HFFc6 (cell line): ENCODE measurements at regions not wholly inside any gene's neighbourhood (a gene's known extent, or its start where the extent isn't known, plus 50 kb on each side); places are given as distances from the start of the nearest gene placed in this dataset.

Experiments used
- DNase-seq: peaks from one replicate; pipeline ENCODE4 v3.0.0-alpha.2; 2018
- H3K27ac Mint-ChIP-seq: 2 replicates; pipeline ENCODE4 v1.8.0; 2020; ENCODE audit warnings: mild to moderate bottlenecking, mixed read lengths
- H3K27me3 Mint-ChIP-seq: 2 replicates; pipeline ENCODE4 v1.8.0; 2021; ENCODE audit warnings: mild to moderate bottlenecking, moderate library complexity, mixed read lengths; ENCODE audit not compliant: insufficient read depth
- H3K36me3 Mint-ChIP-seq: 2 replicates; pipeline ENCODE4 v1.8.0; 2021; ENCODE audit warnings: low read depth, mixed read lengths
- H3K4me1 Mint-ChIP-seq: 2 replicates; pipeline ENCODE4 v1.8.0; 2020; ENCODE audit warnings: low read depth, mixed read lengths
- H3K4me3 Mint-ChIP-seq: 2 replicates; pipeline ENCODE4 v1.8.0; 2020; ENCODE audit warnings: mild to moderate bottlenecking, moderate library complexity, mixed read lengths
- H3K9me3 Mint-ChIP-seq: 2 replicates; pipeline ENCODE4 v1.8.0; 2020; ENCODE audit warnings: mild to moderate bottlenecking, mixed read lengths
- TF ChIP-seq, protein P1 (sequence below): fragments of 200-600 bp; sonication (generic); IDR thresholded peaks from 2 replicates; pipeline ENCODE4 v1.5.0; 2021; ENCODE audit warnings: antibody characterized with exemption, mild to moderate bottlenecking

DNA sequence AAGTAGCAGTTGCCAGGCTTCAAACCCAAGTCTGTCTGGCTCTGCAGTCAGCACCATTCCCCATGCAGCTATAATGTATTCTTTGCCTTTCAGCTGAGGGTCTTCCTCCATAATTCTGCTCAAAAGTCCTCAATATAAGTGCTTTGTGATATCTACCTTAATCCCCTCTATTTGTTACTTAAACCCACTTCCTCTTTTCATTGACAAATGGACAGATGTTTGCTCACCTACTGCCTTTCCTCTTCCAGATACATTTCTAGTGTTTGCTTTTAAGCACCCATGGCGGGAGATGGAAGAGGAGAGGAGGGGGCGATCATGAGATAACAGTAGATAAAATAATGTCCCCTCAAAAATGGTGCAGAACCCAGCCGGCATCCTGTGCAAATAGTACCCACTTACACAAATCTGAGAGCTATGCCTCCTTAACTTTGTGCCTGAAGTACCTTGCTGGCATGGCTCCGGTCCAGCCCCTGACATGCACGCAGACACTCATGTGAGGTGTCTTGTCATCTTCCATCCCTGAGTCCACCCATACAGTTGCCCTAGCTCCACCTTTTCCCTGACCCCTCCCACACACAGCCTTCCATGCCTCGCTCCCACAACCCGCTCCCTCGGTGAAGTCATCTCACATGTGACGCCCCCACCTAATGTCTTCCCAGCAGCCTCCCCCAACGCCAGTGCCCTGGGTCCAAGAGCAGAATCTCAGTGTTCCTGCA, 109.6 kb downstream of the TRIM29 start:
- TF ChIP-seq, protein P1, sequence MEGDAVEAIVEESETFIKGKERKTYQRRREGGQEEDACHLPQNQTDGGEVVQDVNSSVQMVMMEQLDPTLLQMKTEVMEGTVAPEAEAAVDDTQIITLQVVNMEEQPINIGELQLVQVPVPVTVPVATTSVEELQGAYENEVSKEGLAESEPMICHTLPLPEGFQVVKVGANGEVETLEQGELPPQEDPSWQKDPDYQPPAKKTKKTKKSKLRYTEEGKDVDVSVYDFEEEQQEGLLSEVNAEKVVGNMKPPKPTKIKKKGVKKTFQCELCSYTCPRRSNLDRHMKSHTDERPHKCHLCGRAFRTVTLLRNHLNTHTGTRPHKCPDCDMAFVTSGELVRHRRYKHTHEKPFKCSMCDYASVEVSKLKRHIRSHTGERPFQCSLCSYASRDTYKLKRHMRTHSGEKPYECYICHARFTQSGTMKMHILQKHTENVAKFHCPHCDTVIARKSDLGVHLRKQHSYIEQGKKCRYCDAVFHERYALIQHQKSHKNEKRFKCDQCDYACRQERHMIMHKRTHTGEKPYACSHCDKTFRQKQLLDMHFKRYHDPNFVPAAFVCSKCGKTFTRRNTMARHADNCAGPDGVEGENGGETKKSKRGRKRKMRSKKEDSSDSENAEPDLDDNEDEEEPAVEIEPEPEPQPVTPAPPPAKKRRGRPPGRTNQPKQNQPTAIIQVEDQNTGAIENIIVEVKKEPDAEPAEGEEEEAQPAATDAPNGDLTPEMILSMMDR: no peak
- H3K27me3 Mint-ChIP-seq: peaks cover 36% of the 10 kb centered on the region
- H3K4me1 Mint-ChIP-seq: no peaks in the 10 kb centered on the region
- H3K36me3 Mint-ChIP-seq: no peaks in the 10 kb centered on the region
- H3K9me3 Mint-ChIP-seq: no peaks in the 10 kb centered on the region
- H3K4me3 Mint-ChIP-seq: no peak overlapping the region
- H3K27ac Mint-ChIP-seq: no peak overlapping the region
- DNase-seq: no peak

DNA sequence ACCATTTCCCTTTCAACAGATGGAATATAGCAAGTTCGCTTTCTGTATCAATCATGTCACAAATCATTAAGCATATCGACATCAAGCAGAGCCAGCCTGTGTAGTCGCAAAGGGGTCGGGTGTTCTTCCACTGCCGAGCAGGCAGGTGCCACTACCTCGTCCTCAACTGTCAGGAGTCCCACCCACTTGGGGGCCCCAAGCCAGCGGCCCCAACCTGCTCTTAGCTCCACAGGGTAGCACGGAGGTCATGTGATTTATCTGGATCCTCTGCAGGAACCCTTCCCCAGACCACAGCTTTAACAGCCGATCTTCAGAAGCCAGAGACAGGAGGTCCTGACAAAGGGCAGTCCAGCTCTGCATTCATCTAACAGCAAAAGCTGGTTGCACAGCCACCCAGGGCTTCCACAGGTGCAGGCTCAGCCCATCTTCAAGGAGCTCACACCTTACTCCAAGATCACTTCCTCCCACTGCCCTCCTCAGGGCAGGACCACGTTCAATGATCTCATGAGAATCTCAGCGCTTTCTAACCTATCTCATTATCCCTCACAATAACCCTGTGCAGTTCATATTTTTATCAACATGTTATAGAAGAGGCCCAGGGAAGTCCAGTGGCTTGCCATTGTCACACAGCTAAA, 110.2 kb downstream of the TRIM29 start:
- TF ChIP-seq, protein P1: no peak
- Mint-ChIP-seq H3K4me1 (no peaks in the 10 kb centered on the region), H3K27me3 (peaks cover 35% of the 10 kb centered on the region), H3K27ac (no peak overlapping the region), H3K9me3 (no peaks in the 10 kb centered on the region), H3K36me3 (no peaks in the 10 kb centered on the region), H3K4me3 (no peak overlapping the region)
- no peak for DNase-seq

DNA sequence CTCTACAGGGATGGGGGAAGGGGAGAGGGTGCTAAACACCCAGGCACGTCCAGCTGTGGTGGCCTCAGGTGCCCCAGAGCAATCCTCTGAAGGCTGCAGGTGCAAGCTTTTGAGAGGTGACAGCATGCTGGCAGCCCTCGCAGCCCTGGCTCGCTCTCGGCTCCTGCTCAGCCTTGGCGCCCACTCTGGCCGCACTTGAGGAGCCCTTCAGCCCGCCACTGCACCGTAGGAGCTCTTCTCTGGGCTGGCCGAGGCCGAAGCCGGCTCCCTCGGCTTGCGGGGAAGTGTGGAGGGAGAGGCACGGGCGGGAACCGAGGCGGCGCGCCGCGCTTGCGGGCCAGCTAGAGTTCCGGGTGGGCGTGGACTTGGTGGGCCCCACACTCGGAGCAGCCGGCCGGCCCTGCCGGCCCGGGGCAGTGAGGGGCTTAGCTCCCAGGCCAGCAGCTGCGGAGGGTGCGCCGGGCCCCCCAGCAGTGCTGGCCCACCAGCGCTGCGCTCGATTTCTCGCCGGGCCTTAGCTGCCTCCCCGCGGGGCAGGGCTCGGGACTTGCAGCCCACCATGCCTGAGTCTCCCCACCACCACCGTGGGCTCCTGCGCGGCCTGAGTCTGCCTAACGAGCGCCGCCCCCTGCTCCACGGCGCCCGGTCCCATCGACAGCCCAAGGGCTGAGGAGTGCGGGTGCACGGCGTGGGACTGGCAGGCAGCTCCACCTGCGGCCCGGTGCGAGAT, 112.1 kb downstream of the TRIM29 start:
- H3K27ac Mint-ChIP-seq: no peak overlapping the region
- TF ChIP-seq, protein P1: no peak
- H3K4me3 Mint-ChIP-seq: no peak overlapping the region
- H3K27me3 Mint-ChIP-seq: peaks cover 29% of the 10 kb centered on the region
- no peaks in the 10 kb centered on the region for H3K36me3 Mint-ChIP-seq
- H3K9me3 Mint-ChIP-seq: no peaks in the 10 kb centered on the region
- no peak for DNase-seq
- no peaks in the 10 kb centered on the region for H3K4me1 Mint-ChIP-seq

DNA sequence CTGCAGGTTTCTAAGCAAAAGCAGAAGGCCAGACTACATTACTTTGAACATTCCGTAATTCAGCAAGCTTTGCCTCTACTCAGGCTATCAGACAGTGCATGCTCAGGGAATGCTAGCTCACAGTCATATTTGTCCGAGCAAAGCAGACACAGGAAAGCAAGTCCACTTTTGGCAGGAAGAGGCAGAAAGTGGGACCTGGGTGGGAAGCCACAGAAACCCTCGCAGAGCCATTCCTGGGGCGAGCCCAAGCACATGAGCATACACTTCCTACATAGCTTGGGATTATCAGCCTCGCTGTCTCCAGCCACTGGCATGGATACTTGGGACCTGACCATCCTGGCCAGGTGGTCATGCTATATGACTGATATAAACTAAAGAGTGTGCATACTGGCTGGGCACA, 113.3 kb downstream of the TRIM29 start:
- no peaks in the 10 kb centered on the region for H3K9me3 Mint-ChIP-seq
- no peaks in the 10 kb centered on the region for H3K36me3 Mint-ChIP-seq
- H3K27ac Mint-ChIP-seq: no peak overlapping the region
- TF ChIP-seq, protein P1: no peak
- no peak for DNase-seq
- no peak overlapping the region for H3K4me3 Mint-ChIP-seq
- H3K4me1 Mint-ChIP-seq: no peaks in the 10 kb centered on the region
- peaks cover 26% of the 10 kb centered on the region for H3K27me3 Mint-ChIP-seq

DNA sequence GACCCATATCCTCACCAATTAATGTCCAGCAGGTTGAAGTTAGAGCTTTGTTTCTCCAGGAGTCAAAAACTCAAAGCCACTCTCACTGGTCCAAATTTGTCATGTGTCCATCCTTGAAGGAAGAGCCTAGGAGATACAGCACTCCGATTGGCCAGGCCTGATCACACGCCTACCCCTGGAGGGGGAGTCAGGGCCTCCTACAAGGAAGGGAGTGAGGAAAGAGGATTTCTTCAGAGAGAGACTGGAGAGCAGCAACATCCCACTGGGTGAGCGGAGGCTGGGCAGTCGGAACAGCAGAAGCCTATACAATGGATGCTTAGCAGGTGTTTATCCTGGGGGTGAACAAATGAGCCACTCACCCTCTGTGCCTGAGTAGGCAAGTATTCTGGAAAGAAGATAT, 113.9 kb downstream of the TRIM29 start:
- Mint-ChIP-seq H3K9me3 (no peaks in the 10 kb centered on the region), H3K36me3 (no peaks in the 10 kb centered on the region), H3K27ac (no peak overlapping the region), H3K27me3 (peaks cover 26% of the 10 kb centered on the region), H3K4me1 (no peaks in the 10 kb centered on the region), H3K4me3 (no peak overlapping the region)
- TF ChIP-seq, protein P1: no peak
- no peak for DNase-seq
